CD14-positive monocyte (primary cell): ENCODE measurements at regions not wholly inside any gene's neighbourhood (a gene's known extent, or its start where the extent isn't known, plus 50 kb on each side); places are given as distances from the start of the nearest gene placed in this dataset.
A peak's percentile ranks its signal among the peaks of the same experiment; 100 is the strongest.

ENCODE experiments used
- DNase-seq, 3 donors: peaks; one replicate each; pipeline ENCODE4 v3.0.0-alpha.2; 2011 to 2022
- H2AFZ ChIP-seq: 2 replicates; pipeline ENCODE4 v1.6.0; 2012; ENCODE audit warnings: mild to moderate bottlenecking, low read depth, low read length, inconsistent platforms; ENCODE audit not compliant: insufficient read depth, poor library complexity, severe bottlenecking
- H3K27ac ChIP-seq, 2 donors: 1 replicate in 1 of 2; 2 replicates in 1 of 2; pipeline ENCODE4 v1.5.1; 2012 to 2013; ENCODE audit warnings: low read length in 2 of 2, control low read depth in 1 of 2, inconsistent platforms in 1 of 2, low read depth in 1 of 2, mild to moderate bottlenecking in 1 of 2
- H3K27me3 ChIP-seq, 2 donors: one replicate each; pipeline versions ENCODE4 v1.6.0 to v1.6.1; 2011 to 2013; ENCODE audit warnings: low read length in 2 of 2; ENCODE audit not compliant: control insufficient read depth in 2 of 2, insufficient read depth in 2 of 2
- H3K36me3 ChIP-seq, 2 donors: replicated peaks in 1 of 2; 1 replicate in 1 of 2; 2 replicates in 1 of 2; pipeline versions ENCODE4 v1.5.1 to v1.6.1; 2012 to 2013; ENCODE audit warnings: low read length in 2 of 2, control low read depth in 1 of 2, inconsistent platforms in 1 of 2, mild to moderate bottlenecking in 1 of 2; ENCODE audit not compliant: insufficient read depth in 2 of 2, control insufficient read depth in 1 of 2
- H3K4me1 ChIP-seq, 2 donors: 1 replicate in 1 of 2; 2 replicates in 1 of 2; pipeline versions ENCODE4 v1.5.1 to v1.6.1; 2012 to 2013; ENCODE audit warnings: low read length in 2 of 2, control low read depth in 1 of 2, inconsistent platforms in 1 of 2, mild to moderate bottlenecking in 1 of 2, moderate library complexity in 1 of 2; ENCODE audit not compliant: insufficient read depth in 2 of 2, control insufficient read depth in 1 of 2
- H3K4me2 ChIP-seq: replicated peaks from 2 replicates; pipeline ENCODE3; 2012; ENCODE audit warnings: low read length, moderate library complexity, mild to moderate bottlenecking; ENCODE audit not compliant: poor library complexity, severe bottlenecking; ENCODE audit errors: extremely low read depth
- H3K4me3 ChIP-seq, 3 experiments: fragments of 200-600 bp in 1 of 3; sonication (generic) in 1 of 3; replicated peaks in 1 of 3; 1 replicate in 2 of 3; 2 replicates in 1 of 3; pipeline ENCODE4 v1.5.1; 2011 to 2013; ENCODE audit warnings: low read length in 3 of 3, mild to moderate bottlenecking in 3 of 3, control low read depth in 2 of 3, low read depth in 2 of 3, inconsistent platforms in 1 of 3, moderate library complexity in 1 of 3
- H3K79me2 ChIP-seq: 2 replicates; pipeline ENCODE4 v1.6.0; 2012; ENCODE audit warnings: mild to moderate bottlenecking, control low read depth, inconsistent platforms, low read length, moderate library complexity; ENCODE audit not compliant: insufficient read depth
- H3K9ac ChIP-seq: 2 replicates; pipeline ENCODE4 v1.6.0; 2017; ENCODE audit warnings: low read length, mild to moderate bottlenecking; ENCODE audit not compliant: insufficient read depth, poor library complexity, severe bottlenecking
- H3K9me3 ChIP-seq, 2 donors: replicated peaks in 1 of 2; 1 replicate in 1 of 2; 2 replicates in 1 of 2; pipeline versions ENCODE4 v1.5.1 to v1.6.1; 2012 to 2013; ENCODE audit warnings: low read length in 2 of 2, control low read depth in 1 of 2; ENCODE audit not compliant: control insufficient read depth in 1 of 2, insufficient read depth in 1 of 2
- H4K20me1 ChIP-seq: 2 replicates; pipeline ENCODE4 v1.6.0; 2012; ENCODE audit warnings: mild to moderate bottlenecking, low read length, control low read depth, moderate library complexity; ENCODE audit not compliant: insufficient read depth
- H3K27ac Mint-ChIP-seq, 7 donors: one replicate each; pipeline ENCODE4 v1.8.0; 2020; ENCODE audit warnings: mild to moderate bottlenecking in 7 of 7, mixed read lengths in 7 of 7, moderate library complexity in 6 of 7, inconsistent platforms in 2 of 7
- H3K27me3 Mint-ChIP-seq, 3 donors: one replicate each; pipeline ENCODE4 v1.8.0; 2021 to 2022; ENCODE audit warnings: low read depth in 3 of 3, mild to moderate bottlenecking in 3 of 3, mixed read lengths in 3 of 3, moderate library complexity in 3 of 3, inconsistent platforms in 1 of 3
- H3K36me3 Mint-ChIP-seq, 2 donors: one replicate each; pipeline ENCODE4 v1.8.0; 2020; ENCODE audit warnings: mixed read lengths in 2 of 2, inconsistent platforms in 1 of 2, mild to moderate bottlenecking in 1 of 2
- H3K4me1 Mint-ChIP-seq: one replicate; pipeline ENCODE4 v1.8.0; 2020; ENCODE audit warnings: mild to moderate bottlenecking, mixed read lengths
- H3K4me3 Mint-ChIP-seq, 2 donors: one replicate each; pipeline ENCODE4 v1.8.0; 2020; ENCODE audit warnings: mild to moderate bottlenecking in 2 of 2, mixed read lengths in 2 of 2, moderate library complexity in 1 of 2
- H3K9me3 Mint-ChIP-seq, 7 donors: one replicate each; pipeline ENCODE4 v1.8.0; 2020 to 2022; ENCODE audit warnings: mixed read lengths in 7 of 7, mild to moderate bottlenecking in 6 of 7, moderate library complexity in 6 of 7, inconsistent platforms in 2 of 7
- WGBS: methylation state at CpG from one replicate; pipeline ENCODE4 v1.1.5; 2013; ENCODE audit warnings: missing lambda C conversion rate; ENCODE audit not compliant: insufficient coverage; 5-methylcytosine and 5-hydroxymethylcytosine counted together
- intact Hi-C, 2 donors: fragments of 100-400 bp; cut with micrococcal nuclease; formaldehyde crosslinking; loops; one replicate each; pipeline versions ENCODE4 v1.15.0 to v1.15.1; 2023
- TF ChIP-seq, protein P1 (sequence below): fragments of 200-600 bp; IDR thresholded peaks from one replicate; pipeline ENCODE4 v1.8.0; 2022; ENCODE audit warnings: antibody characterized with exemption, mild to moderate bottlenecking

DNA sequence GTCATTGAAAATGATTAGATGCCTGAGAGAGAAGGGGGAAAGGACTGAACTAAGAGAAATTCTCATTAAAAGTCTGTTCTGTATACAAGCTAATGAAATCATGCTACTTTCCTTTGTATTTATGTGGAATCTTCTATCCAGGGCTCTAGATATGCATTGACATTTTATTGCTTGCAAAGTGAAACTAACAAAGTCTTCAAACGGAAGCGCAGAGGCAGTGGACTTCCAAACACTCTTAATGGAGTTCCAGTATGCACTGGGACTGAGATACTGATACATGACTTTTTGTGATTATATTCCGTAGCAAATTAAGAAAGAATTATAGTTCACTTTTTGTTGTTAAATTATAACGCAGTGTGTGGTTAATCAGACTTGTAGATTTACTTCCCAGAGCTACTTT is 166.8 kb upstream of the TBX20 start:
- Histone ChIP-seq H3K4me1 (no peaks in the 10 kb centered on the region), H3K27me3 (no peaks in the 10 kb centered on the region), H4K20me1 (no peaks in the 10 kb centered on the region), H2AFZ (no peak overlapping the region), H3K9ac (no peak overlapping the region), H3K4me3 (no peak overlapping the region), H3K36me3 (no peaks in the 10 kb centered on the region), H3K27ac (no peak overlapping the region), H3K79me2 (no peaks in the 10 kb centered on the region), H3K4me2 (no peak overlapping the region), H3K9me3 (no peaks in the 10 kb centered on the region)
- H3K9me3 Mint-ChIP-seq = peaks cover 0 to 3% (median 0%) of the 10 kb centered on the region in 7 donors
- no peaks in the 10 kb centered on the region for H3K4me1 Mint-ChIP-seq
- H3K27ac Mint-ChIP-seq = no peak overlapping the region
- H3K4me3 Mint-ChIP-seq = peak overlapping the region in 1 of 2 donors; percentile 37
- no peak for DNase-seq
- TF ChIP-seq, protein P1, sequence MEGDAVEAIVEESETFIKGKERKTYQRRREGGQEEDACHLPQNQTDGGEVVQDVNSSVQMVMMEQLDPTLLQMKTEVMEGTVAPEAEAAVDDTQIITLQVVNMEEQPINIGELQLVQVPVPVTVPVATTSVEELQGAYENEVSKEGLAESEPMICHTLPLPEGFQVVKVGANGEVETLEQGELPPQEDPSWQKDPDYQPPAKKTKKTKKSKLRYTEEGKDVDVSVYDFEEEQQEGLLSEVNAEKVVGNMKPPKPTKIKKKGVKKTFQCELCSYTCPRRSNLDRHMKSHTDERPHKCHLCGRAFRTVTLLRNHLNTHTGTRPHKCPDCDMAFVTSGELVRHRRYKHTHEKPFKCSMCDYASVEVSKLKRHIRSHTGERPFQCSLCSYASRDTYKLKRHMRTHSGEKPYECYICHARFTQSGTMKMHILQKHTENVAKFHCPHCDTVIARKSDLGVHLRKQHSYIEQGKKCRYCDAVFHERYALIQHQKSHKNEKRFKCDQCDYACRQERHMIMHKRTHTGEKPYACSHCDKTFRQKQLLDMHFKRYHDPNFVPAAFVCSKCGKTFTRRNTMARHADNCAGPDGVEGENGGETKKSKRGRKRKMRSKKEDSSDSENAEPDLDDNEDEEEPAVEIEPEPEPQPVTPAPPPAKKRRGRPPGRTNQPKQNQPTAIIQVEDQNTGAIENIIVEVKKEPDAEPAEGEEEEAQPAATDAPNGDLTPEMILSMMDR = no peak
- intact Hi-C loops = loop anchor here in 1 of 2 donors (10.0 kb wide), 1 partner anchor 114 kb away; no protein-coding TSS in a partner anchor
- no peaks in the 10 kb centered on the region for H3K36me3 Mint-ChIP-seq
- H3K27me3 Mint-ChIP-seq = peaks cover 0 to 13% (median 4%) of the 10 kb centered on the region in 3 donors
- WGBS = 93% methylated on average over 2 of the region's 4 CpGs

DNA sequence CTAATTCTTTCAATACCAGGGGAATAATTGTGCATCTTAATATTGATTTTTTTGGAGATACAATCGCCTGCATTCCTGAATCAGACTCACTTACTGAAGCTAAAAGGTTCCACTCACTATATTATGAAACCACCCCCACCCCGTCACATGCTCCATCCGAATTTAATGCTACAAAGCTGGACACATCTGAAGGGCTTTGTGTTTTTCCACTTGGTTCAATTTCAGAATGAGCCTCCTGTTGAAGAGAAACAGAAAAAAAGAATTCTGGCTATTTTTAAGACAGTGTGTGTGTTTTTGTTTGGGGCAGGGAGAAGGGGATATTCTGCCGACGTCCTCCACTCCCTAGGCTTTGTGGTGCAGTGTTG is 165.5 kb upstream of the TBX20 start:
- H3K4me1 ChIP-seq = no peaks in the 10 kb centered on the region
- no peak overlapping the region for H3K27ac ChIP-seq
- peaks cover 0 to 13% (median 4%) of the 10 kb centered on the region in 3 donors for H3K27me3 Mint-ChIP-seq
- DNase-seq = no peak
- H3K36me3 Mint-ChIP-seq = no peaks in the 10 kb centered on the region
- H3K9ac ChIP-seq = no peak overlapping the region
- TF ChIP-seq, protein P1 = no peak
- no peaks in the 10 kb centered on the region for H3K36me3 ChIP-seq
- no peak overlapping the region for H3K4me3 Mint-ChIP-seq
- no peak overlapping the region for H3K4me2 ChIP-seq
- H3K27ac Mint-ChIP-seq = no peak overlapping the region
- H3K4me1 Mint-ChIP-seq = no peaks in the 10 kb centered on the region
- H4K20me1 ChIP-seq = no peaks in the 10 kb centered on the region
- 93% methylated on average over 2 of the region's 5 CpGs for WGBS
- intact Hi-C loops = no loop called here
- no peak overlapping the region for H3K4me3 ChIP-seq
- H3K27me3 ChIP-seq = no peaks in the 10 kb centered on the region
- H3K9me3 Mint-ChIP-seq = peaks cover 0 to 3% (median 0%) of the 10 kb centered on the region in 7 donors
- H3K79me2 ChIP-seq = no peaks in the 10 kb centered on the region
- H2AFZ ChIP-seq = no peak overlapping the region
- H3K9me3 ChIP-seq = no peaks in the 10 kb centered on the region
